H1 (cell line): ENCODE measurements at regions not wholly inside any gene's neighbourhood (a gene's known extent, or its start where the extent isn't known, plus 50 kb on each side); places are given as distances from the start of the nearest gene placed in this dataset.

ENCODE experiments used
- CTCF ChIA-PET: fragments of 300-600 bp; sonication (Branson Sonifier 250); formaldehyde crosslinking; loops from one replicate; lab custom pipeline; 2021; ENCODE audit not compliant: partially characterized antibody; lab: Charles Lee
- POLR2A ChIA-PET: fragments of 300-600 bp; sonication (Branson Sonifier 250); formaldehyde crosslinking; loops from one replicate; lab custom pipeline; 2021; ENCODE audit warnings: inconsistent platforms; ENCODE audit not compliant: partially characterized antibody; lab: Charles Lee
- DNase-seq, 2 experiments: peaks; one replicate each; pipeline versions ENCODE4 v3.0.0 to v3.0.0-alpha.2; 2010 to 2022; ENCODE audit warnings: low spot score in 2 of 2, low read depth in 1 of 2, mixed read lengths in 1 of 2
- FAIRE-seq: peaks from 2 replicates; lab custom pipeline; 2011; peaks lifted over from hg19 to GRCh38; lab: Jason Lieb, UNC
- H2AFZ ChIP-seq: 2 replicates; pipeline ENCODE4 v1.8.1; 2012; ENCODE audit warnings: low read length, inconsistent platforms
- H2AK5ac ChIP-seq: 2 replicates; pipeline ENCODE4 v1.6.1; 2013; ENCODE audit warnings: low read depth, low read length
- H2BK120ac ChIP-seq: replicated peaks from 2 replicates; pipeline ENCODE3; 2013; ENCODE audit warnings: low read depth, low read length, inconsistent platforms
- H2BK12ac ChIP-seq: 2 replicates; pipeline ENCODE4 v1.6.1; 2013; ENCODE audit warnings: low read depth, low read length
- H2BK15ac ChIP-seq: 2 replicates; pipeline ENCODE4 v1.6.1; 2013; ENCODE audit warnings: low read length
- H2BK20ac ChIP-seq: 2 replicates; pipeline ENCODE4 v1.6.1; 2013; ENCODE audit warnings: low read length
- H2BK5ac ChIP-seq: 2 replicates; pipeline ENCODE4 v1.6.1; 2013; ENCODE audit warnings: low read depth, low read length
- H3K14ac ChIP-seq: 2 replicates; pipeline ENCODE4 v1.6.1; 2013; ENCODE audit warnings: inconsistent platforms; ENCODE audit not compliant: insufficient read length
- H3K18ac ChIP-seq: 2 replicates; pipeline ENCODE4 v1.6.1; 2013; ENCODE audit warnings: low read length; ENCODE audit errors: extremely low read depth
- H3K23ac ChIP-seq: 2 replicates; pipeline ENCODE4 v1.6.1; 2013; ENCODE audit warnings: inconsistent platforms; ENCODE audit not compliant: insufficient read length
- H3K23me2 ChIP-seq: 2 replicates; pipeline ENCODE4 v1.6.1; 2013; ENCODE audit warnings: low read depth, low read length
- H3K27ac ChIP-seq: 2 replicates; pipeline ENCODE4 v1.6.1; 2011; ENCODE audit warnings: low read depth, low read length, inconsistent platforms
- H3K27me3 ChIP-seq, 4 experiments: replicated peaks in 1 of 4; 1 replicate in 1 of 4; 2 replicates in 3 of 4; pipeline versions ENCODE4 v1.6.1 to v1.8.1; 2011 to 2013; ENCODE audit warnings: low read length in 3 of 4, mild to moderate bottlenecking in 3 of 4, inconsistent platforms in 2 of 4, mixed read lengths in 2 of 4, moderate library complexity in 1 of 4; ENCODE audit not compliant: control insufficient read depth in 3 of 4, insufficient read depth in 3 of 4; ENCODE audit errors: extremely low read depth in 1 of 4
- H3K36me3 ChIP-seq, 4 experiments: 2 replicates each; pipeline versions ENCODE4 v1.6.1 to v1.8.1; 2011 to 2013; ENCODE audit warnings: mild to moderate bottlenecking in 4 of 4, low read length in 3 of 4, moderate library complexity in 2 of 4, control low read depth in 1 of 4, inconsistent platforms in 1 of 4; ENCODE audit not compliant: insufficient read depth in 4 of 4, control insufficient read depth in 2 of 4
- H3K4ac ChIP-seq: replicated peaks from 2 replicates; pipeline ENCODE3; 2013; ENCODE audit warnings: low read length, low read depth, mixed read lengths, inconsistent platforms; ENCODE audit not compliant: insufficient read length
- H3K4me1 ChIP-seq, 4 experiments: replicated peaks in 1 of 4; 1 replicate in 1 of 4; 2 replicates in 3 of 4; pipeline versions ENCODE4 v1.6.1 to v1.8.1; 2011 to 2013; ENCODE audit warnings: low read length in 3 of 4, inconsistent platforms in 2 of 4, mixed read lengths in 1 of 4; ENCODE audit not compliant: insufficient read depth in 4 of 4, control insufficient read depth in 3 of 4
- H3K4me2 ChIP-seq, 2 experiments: 2 replicates each; pipeline versions ENCODE4 v1.6.1 to v1.8.1; 2011 to 2013; ENCODE audit warnings: low read depth in 2 of 2, low read length in 2 of 2, control low read depth in 1 of 2, inconsistent platforms in 1 of 2, mild to moderate bottlenecking in 1 of 2; ENCODE audit not compliant: insufficient read depth in 1 of 2
- H3K4me3 ChIP-seq, 4 experiments: fragments of 200-600, 300-600 bp in 1 of 4; sonication (generic), shearing (Covaris generic), sonication (Bioruptor Twin) in 1 of 4; 2 replicates each; pipeline versions ENCODE4 v1.5.1 to v1.8.1; 2011 to 2016; ENCODE audit warnings: low read length in 4 of 4, low read depth in 3 of 4, control low read depth in 2 of 4, inconsistent platforms in 2 of 4, mild to moderate bottlenecking in 2 of 4, mixed read lengths in 1 of 4, moderate library complexity in 1 of 4; ENCODE audit not compliant: insufficient read depth in 2 of 4; ENCODE audit errors: extremely low read depth in 1 of 4
- H3K56ac ChIP-seq: replicated peaks from 2 replicates; pipeline ENCODE3; 2013; ENCODE audit warnings: low read depth, mild to moderate bottlenecking, mixed read lengths, low read length, inconsistent platforms; ENCODE audit not compliant: insufficient read length
- H3K79me1 ChIP-seq: 2 replicates; pipeline ENCODE4 v1.6.1; 2013; ENCODE audit warnings: low read depth, low read length, control low read depth
- H3K79me2 ChIP-seq, 2 experiments: 2 replicates each; pipeline versions ENCODE4 v1.6.1 to v1.8.1; 2012 to 2013; ENCODE audit warnings: low read length in 2 of 2, mild to moderate bottlenecking in 2 of 2, inconsistent platforms in 1 of 2; ENCODE audit not compliant: insufficient read depth in 2 of 2, control insufficient read depth in 1 of 2
- H3K9ac ChIP-seq, 4 experiments: replicated peaks in 1 of 4; 1 replicate in 1 of 4; 2 replicates in 3 of 4; pipeline versions ENCODE4 v1.6.1 to v1.8.1; 2011 to 2013; ENCODE audit warnings: low read depth in 3 of 4, low read length in 3 of 4, control low read depth in 2 of 4, mild to moderate bottlenecking in 2 of 4, moderate library complexity in 2 of 4, inconsistent platforms in 1 of 4; ENCODE audit errors: extremely low read depth in 1 of 4
- H3K9me3 ChIP-seq, 2 experiments: 2 replicates each; pipeline versions ENCODE4 v1.6.1 to v1.8.1; 2012 to 2013; ENCODE audit warnings: mild to moderate bottlenecking in 2 of 2, moderate library complexity in 2 of 2, control low read depth in 1 of 2, inconsistent platforms in 1 of 2, low read depth in 1 of 2, low read length in 1 of 2, mixed read lengths in 1 of 2; ENCODE audit not compliant: insufficient read depth in 2 of 2
- H4K20me1 ChIP-seq, 2 experiments: replicated peaks in 1 of 2; 2 replicates each; pipeline versions ENCODE3 to v1.8.1; 2011 to 2013; ENCODE audit warnings: inconsistent platforms in 2 of 2, low read length in 2 of 2, mild to moderate bottlenecking in 1 of 2; ENCODE audit not compliant: insufficient read depth in 2 of 2, control insufficient read depth in 1 of 2
- H4K5ac ChIP-seq: 2 replicates; pipeline ENCODE4 v1.6.1; 2013; ENCODE audit warnings: low read length, low read depth, mixed read lengths, inconsistent platforms; ENCODE audit not compliant: insufficient read length
- H4K8ac ChIP-seq: 2 replicates; pipeline ENCODE4 v1.8.0; 2013; ENCODE audit warnings: mild to moderate bottlenecking, moderate library complexity, low read length, inconsistent platforms; ENCODE audit not compliant: insufficient read depth; ENCODE audit errors: extremely low read depth
- H4K91ac ChIP-seq: replicated peaks from 2 replicates; pipeline ENCODE3; 2013; ENCODE audit warnings: low read length, mixed read lengths, inconsistent platforms; ENCODE audit not compliant: insufficient read length
- CBX8 ChIP-seq: fragments of 300-800, 300-1000 bp; sonication (generic); IDR thresholded peaks from 2 replicates; pipeline ENCODE4 v1.7.1; 2016; ENCODE audit warnings: low read depth, low read length, borderline replicate concordance
- CHD1 ChIP-seq: IDR thresholded peaks from 2 replicates; pipeline ENCODE4 v1.6.1; 2012; ENCODE audit warnings: low read depth, low read length, improper control_type of control experiment
- CREB1 ChIP-seq: IDR thresholded peaks from 2 replicates; pipeline ENCODE4 v1.6.1; 2012; ENCODE audit warnings: inconsistent platforms
- CTCF ChIP-seq, 3 experiments: IDR thresholded peaks; 1 replicate in 2 of 3; 2 replicates in 1 of 3; pipeline versions ENCODE4 v1.5.1 to v1.6.1; 2011; ENCODE audit warnings: low read length in 3 of 3, mild to moderate bottlenecking in 3 of 3, inconsistent platforms in 2 of 3, low read depth in 1 of 3, moderate library complexity in 1 of 3; ENCODE audit not compliant: insufficient read depth in 1 of 3; ENCODE audit errors: control extremely low read depth in 1 of 3
- EZH2 ChIP-seq: fragments of 200-600 bp; sonication (generic); IDR thresholded peaks from 2 replicates; pipeline ENCODE4 v1.7.1; 2012; ENCODE audit warnings: low read depth, mild to moderate bottlenecking, moderate library complexity, low read length, inconsistent platforms; ENCODE audit not compliant: severe bottlenecking
- KDM4A ChIP-seq: IDR thresholded peaks from one replicate; pipeline ENCODE4 v1.7.1; 2012; ENCODE audit warnings: low read depth, mild to moderate bottlenecking, moderate library complexity, low read length, inconsistent platforms; ENCODE audit not compliant: severe bottlenecking
- MAX ChIP-seq: IDR thresholded peaks from 2 replicates; pipeline ENCODE4 v1.6.1; 2012; ENCODE audit warnings: inconsistent platforms
- NRF1 ChIP-seq: IDR thresholded peaks from 2 replicates; pipeline ENCODE4 v1.6.1; 2011; ENCODE audit warnings: mild to moderate bottlenecking, low read depth, low read length, improper control_type of control experiment
- POLR2AphosphoS5 ChIP-seq: IDR thresholded peaks from 2 replicates; pipeline ENCODE4 v1.6.1; 2011; ENCODE audit warnings: low read depth, low read length
- SP1 ChIP-seq: IDR thresholded peaks from 2 replicates; pipeline ENCODE4 v1.6.1; 2011; ENCODE audit warnings: low read depth, low read length
- WGBS, 2 experiments: shearing (Covaris generic) in 1 of 2; methylation state at CpG; one replicate each; pipeline versions ENCODE4 v1.1.6 to v1.1.7; 2013 to 2015; ENCODE audit warnings: low lambda C conversion rate in 2 of 2, mixed read lengths in 2 of 2, inconsistent platforms in 1 of 2, low coverage in 1 of 2, missing lambda C conversion rate in 1 of 2; ENCODE audit not compliant: insufficient replicate concordance in 2 of 2, insufficient coverage in 1 of 2, insufficient read length in 1 of 2; ENCODE audit errors: extremely low coverage in 1 of 2, missing lambda C conversion rate in 1 of 2; 5-methylcytosine and 5-hydroxymethylcytosine counted together

DNA sequence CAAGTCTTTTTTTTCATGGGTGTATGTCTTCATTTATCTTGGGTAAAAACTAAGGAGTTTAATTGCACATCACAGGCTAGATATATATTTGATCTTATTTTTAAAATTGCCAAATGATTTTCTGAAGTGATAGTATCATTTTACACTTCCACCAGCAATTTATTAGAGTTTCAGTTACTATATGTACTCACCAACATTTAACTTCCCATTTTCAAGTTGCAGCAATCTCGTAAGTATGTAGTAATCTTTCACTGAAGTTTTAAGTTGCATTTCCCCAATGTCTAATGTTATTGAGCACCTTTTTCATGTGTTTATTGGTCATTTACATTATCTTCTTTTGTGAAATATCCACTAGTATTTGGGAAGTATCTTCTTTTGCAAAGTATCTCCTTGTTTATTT lies 277.4 kb upstream of the CNR1 start:
- H3K36me3 ChIP-seq: no peaks in the 10 kb centered on the region
- H2BK120ac ChIP-seq: no peak overlapping the region
- no peaks in the 10 kb centered on the region for H3K27me3 ChIP-seq
- WGBS, 2 experiments: 86% methylated on average over 1 of the region's 1 CpG; no CpG with 5 or more reads in 1 of the 2 experiments
- H2BK15ac ChIP-seq: no peak overlapping the region
- ChIA-PET CTCF (no interaction called here), POLR2A (no interaction called here)
- no peak overlapping the region for H3K27ac ChIP-seq
- H3K23ac ChIP-seq: no peak overlapping the region
- no peak overlapping the region for H2BK12ac ChIP-seq
- no peak overlapping the region for H3K18ac ChIP-seq
- H4K8ac ChIP-seq: no peak overlapping the region
- no peaks in the 10 kb centered on the region for H3K23me2 ChIP-seq
- no peak overlapping the region for H2AK5ac ChIP-seq
- H3K79me2 ChIP-seq: no peaks in the 10 kb centered on the region
- no peaks in the 10 kb centered on the region for H3K79me1 ChIP-seq
- no peak overlapping the region for H3K14ac ChIP-seq
- H2BK5ac ChIP-seq: no peak overlapping the region
- no peaks in the 10 kb centered on the region for H3K9me3 ChIP-seq
- H2AFZ ChIP-seq: no peak overlapping the region
- H2BK20ac ChIP-seq: no peak overlapping the region
- no peak overlapping the region for H3K56ac ChIP-seq
- DNase-seq (no peak), FAIRE-seq (no peak)
- H3K4me3 ChIP-seq: no peak overlapping the region
- H4K20me1 ChIP-seq: no peaks in the 10 kb centered on the region
- no peak overlapping the region for H3K9ac ChIP-seq
- H4K91ac ChIP-seq: no peak overlapping the region
- H4K5ac ChIP-seq: no peak overlapping the region
- H3K4me2 ChIP-seq: no peak overlapping the region
- no peaks in the 10 kb centered on the region for H3K4me1 ChIP-seq
- H3K4ac ChIP-seq: no peak overlapping the region
- TF ChIP-seq CBX8: no peak
- no peak for TF ChIP-seq CREB1
- TF ChIP-seq KDM4A: no peak
- no peak for TF ChIP-seq CHD1
- TF ChIP-seq SP1: no peak
- no peak for TF ChIP-seq MAX
- TF ChIP-seq NRF1: no peak
- no peak for TF ChIP-seq POLR2AphosphoS5
- no peak for TF ChIP-seq CTCF (IDR thresholded peaks at IDR 0.05; ENCODE audit: control extremely low read depth in 1 of 3, insufficient read depth in 1 of 3, low read depth in 1 of 3, low read length in 3 of 3)
- no peak for TF ChIP-seq EZH2
